SK-N-SH treated with all-trans-retinoic acid at 6 μM for 48 hours (cell line): ENCODE measurements at regions not wholly inside any gene's neighbourhood (a gene's known extent, or its start where the extent isn't known, plus 50 kb on each side); places are given as distances from the start of the nearest gene placed in this dataset.

Experiments used
- CREB5 ChIP-seq: fragments of 250-450 bp; sonication (Bioruptor Pico); IDR thresholded peaks from 2 replicates; pipeline ENCODE4 v1.5.1; 2020; ENCODE audit warnings: low read depth, mild to moderate bottlenecking, moderate library complexity
- CSDC2 ChIP-seq: fragments of 250-450 bp; sonication (Bioruptor Pico); IDR thresholded peaks from 2 replicates; pipeline ENCODE4 v1.5.0; 2020; ENCODE audit warnings: mild to moderate bottlenecking, moderate library complexity
- OSR1 ChIP-seq: fragments of 250-450 bp; sonication (Bioruptor Pico); IDR thresholded peaks from 2 replicates; pipeline ENCODE4 v1.8.0; 2022; ENCODE audit warnings: moderate library complexity, mild to moderate bottlenecking, inconsistent platforms
- RARB ChIP-seq: fragments of 250-450 bp; sonication (Bioruptor Pico); IDR thresholded peaks from 2 replicates; pipeline ENCODE4 v1.8.0; 2021; ENCODE audit warnings: mild to moderate bottlenecking, moderate library complexity
- ZC3H10 ChIP-seq: fragments of 250-450 bp; sonication (Bioruptor Pico); IDR thresholded peaks from 2 replicates; pipeline ENCODE4 v1.5.1; 2021; ENCODE audit warnings: mild to moderate bottlenecking, moderate library complexity
- ZFP30 ChIP-seq: fragments of 450-650 bp; formaldehyde crosslinking; IDR thresholded peaks from 2 replicates; pipeline ENCODE4 v1.5.0; 2022; ENCODE audit warnings: mild to moderate bottlenecking, moderate library complexity
- ZNF8 ChIP-seq: fragments of 450-650 bp; formaldehyde crosslinking; IDR thresholded peaks from 2 replicates; pipeline ENCODE4 v1.5.0; 2020; ENCODE audit warnings: mild to moderate bottlenecking, moderate library complexity

- TF ChIP-seq CSDC2 (CRISPR knock-in tag) (no peak), ZC3H10 (CRISPR knock-in tag) (no peak), ZNF8 (CRISPR knock-in tag) (no peak), OSR1 (CRISPR knock-in tag) (no peak), RARB (CRISPR knock-in tag) (no peak), ZFP30 (no peak), CREB5 (CRISPR knock-in tag) (no peak)
These were observed 54.4 kb upstream of the PDSS1 start for GRCh38 chr10:26642896-26643653.
